ENCODE measurements at regions not wholly inside any gene's neighbourhood (a gene's known extent, or its start where the extent isn't known, plus 50 kb on each side); places are given as distances from the start of the nearest gene placed in this dataset.

DNA sequence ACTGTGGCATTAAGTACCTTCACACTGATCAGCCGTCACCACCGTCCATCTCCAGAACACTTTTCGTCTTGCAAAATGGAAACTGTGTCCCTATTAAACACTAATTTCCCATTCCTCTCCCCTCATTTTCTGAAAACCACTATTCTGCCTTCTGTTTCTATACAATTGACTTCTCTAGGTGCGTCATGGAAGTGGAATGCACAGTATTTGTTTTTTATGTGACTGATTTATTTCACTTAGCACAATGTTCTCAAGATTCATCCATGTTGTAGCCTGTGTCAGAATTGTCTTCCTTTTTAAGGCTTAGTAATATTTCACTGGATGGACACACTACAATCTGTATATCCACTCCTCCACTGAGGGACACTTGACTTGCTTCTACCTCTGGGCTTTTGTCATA is 53.8 kb upstream of the PDE10A start:
- BruUV-seq (replicated peaks): no TSS peak

More for the DNA sequence above, 53.8 kb upstream of the PDE10A start:
- Histone ChIP-seq H3K4me2 (ENCODE audit: insufficient read depth, low read length) (no peak overlapping the region), H3K36me3 (ENCODE audit: control insufficient read depth in 2 of 2, extremely low read depth in 1 of 2, insufficient read depth in 2 of 2, low read length in 2 of 2) (no peaks in the 10 kb centered on the region), H3K9me1 (replicated peaks; ENCODE audit: control insufficient read depth, extremely low read depth, insufficient read depth, low read length) (no peaks in the 10 kb centered on the region), H3K4me1 (ENCODE audit: control insufficient read depth, extremely low read depth, insufficient read depth, low read length) (peaks cover 5% of the 10 kb centered on the region), H3K4me3 (replicated peaks in 1 of 3; ENCODE audit: insufficient read depth in 1 of 3, low read depth in 1 of 3, low read length in 3 of 3) (no peak overlapping the region), H4K20me1 (replicated peaks; ENCODE audit: control insufficient read depth, extremely low read depth, insufficient read depth, low read length) (no peaks in the 10 kb centered on the region), H3K27me3 (ENCODE audit: control insufficient read depth in 2 of 2, insufficient read depth in 2 of 2, low read length in 2 of 2) (peaks cover 0 to 2% of the 10 kb centered on the region in 2 experiments), H3K27ac (ENCODE audit: insufficient read depth, low read depth, low read length) (no peak overlapping the region), H3K79me2 (ENCODE audit: control insufficient read depth, insufficient read depth, low read length) (no peaks in the 10 kb centered on the region), H2AFZ (ENCODE audit: low read depth, low read length) (no peak overlapping the region), H3K9me3 (replicated peaks; ENCODE audit: control insufficient read depth, insufficient read depth, low read length) (no peaks in the 10 kb centered on the region), H3K9ac (replicated peaks; ENCODE audit: extremely low read depth, insufficient read depth, low read length) (no peak overlapping the region)
- intact Hi-C loops (cut with micrococcal nuclease): no loop called here
- FAIRE-seq (no peak), DNase-seq (ENCODE audit: low read depth, low spot score) (no peak)
- CTCF ChIA-PET: interaction anchor here (2.9 kb wide), 1 partner anchor 277 kb away, joined by 15 read pairs; no protein-coding TSS in a partner anchor
- POLR2A ChIA-PET: no interaction called here
- dilution Hi-C loops (cut with MboI; ENCODE audit: extremely low pct_ligation_motif_present, low sequenced_read_pairs): no loop called here
- TF ChIP-seq POLR2AphosphoS5 (IDR thresholded peaks at IDR 0.05; ENCODE audit: insufficient read depth, low read depth, low read length): no peak
- no peak for TF ChIP-seq FOS (IDR thresholded peaks at IDR 0.05; ENCODE audit: borderline replicate concordance, insufficient read depth, low read length)
- no peak for TF ChIP-seq POLR2A (IDR thresholded peaks at IDR 0.05; ENCODE audit: low read depth, low read length)
- no peak for TF ChIP-seq EZH2 (IDR thresholded peaks at IDR 0.05; ENCODE audit: borderline replicate concordance, low read depth, low read length, severe bottlenecking)
- TF ChIP-seq GATA2 (IDR thresholded peaks at IDR 0.05; ENCODE audit: insufficient read depth, insufficient read length, low read depth, low read length): no peak
- TF ChIP-seq, protein P1, sequence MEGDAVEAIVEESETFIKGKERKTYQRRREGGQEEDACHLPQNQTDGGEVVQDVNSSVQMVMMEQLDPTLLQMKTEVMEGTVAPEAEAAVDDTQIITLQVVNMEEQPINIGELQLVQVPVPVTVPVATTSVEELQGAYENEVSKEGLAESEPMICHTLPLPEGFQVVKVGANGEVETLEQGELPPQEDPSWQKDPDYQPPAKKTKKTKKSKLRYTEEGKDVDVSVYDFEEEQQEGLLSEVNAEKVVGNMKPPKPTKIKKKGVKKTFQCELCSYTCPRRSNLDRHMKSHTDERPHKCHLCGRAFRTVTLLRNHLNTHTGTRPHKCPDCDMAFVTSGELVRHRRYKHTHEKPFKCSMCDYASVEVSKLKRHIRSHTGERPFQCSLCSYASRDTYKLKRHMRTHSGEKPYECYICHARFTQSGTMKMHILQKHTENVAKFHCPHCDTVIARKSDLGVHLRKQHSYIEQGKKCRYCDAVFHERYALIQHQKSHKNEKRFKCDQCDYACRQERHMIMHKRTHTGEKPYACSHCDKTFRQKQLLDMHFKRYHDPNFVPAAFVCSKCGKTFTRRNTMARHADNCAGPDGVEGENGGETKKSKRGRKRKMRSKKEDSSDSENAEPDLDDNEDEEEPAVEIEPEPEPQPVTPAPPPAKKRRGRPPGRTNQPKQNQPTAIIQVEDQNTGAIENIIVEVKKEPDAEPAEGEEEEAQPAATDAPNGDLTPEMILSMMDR (IDR thresholded peaks at IDR 0.05; ENCODE audit: extremely low read depth in 1 of 2, insufficient read depth in 1 of 2, low read depth in 1 of 2, low read length in 2 of 2): no peak
- no peak for TF ChIP-seq MYC (IDR thresholded peaks at IDR 0.05; ENCODE audit: low read depth, low read length)
- no peak for TF ChIP-seq JUN (IDR thresholded peaks at IDR 0.05; ENCODE audit: borderline replicate concordance, insufficient read depth, insufficient read length, low read depth)
- TF ChIP-seq, protein P2, sequence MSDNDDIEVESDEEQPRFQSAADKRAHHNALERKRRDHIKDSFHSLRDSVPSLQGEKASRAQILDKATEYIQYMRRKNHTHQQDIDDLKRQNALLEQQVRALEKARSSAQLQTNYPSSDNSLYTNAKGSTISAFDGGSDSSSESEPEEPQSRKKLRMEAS (IDR thresholded peaks at IDR 0.05; ENCODE audit: insufficient read depth, insufficient read length): no peak

All from endothelial cell of umbilical vein (primary cell).